ENCODE measurements at regions not wholly inside any gene's neighbourhood (a gene's known extent, or its start where the extent isn't known, plus 50 kb on each side); places are given as distances from the start of the nearest gene placed in this dataset.

- TF ChIP-seq CTCF (IDR thresholded peaks at IDR 0.05) (no peak), POLR2A (IDR thresholded peaks at IDR 0.05) (no peak), EP300 (IDR thresholded peaks at IDR 0.05; ENCODE audit: low read depth) (no peak), POLR2AphosphoS5 (IDR thresholded peaks at IDR 0.05) (no peak)
Observed at GRCh38 chr3:146966124-146966523, 361.0 kb upstream of the PLSCR5 start.
